ENCODE measurements at regions not wholly inside any gene's neighbourhood (a gene's known extent, or its start where the extent isn't known, plus 50 kb on each side); places are given as distances from the start of the nearest gene placed in this dataset.

DNA sequence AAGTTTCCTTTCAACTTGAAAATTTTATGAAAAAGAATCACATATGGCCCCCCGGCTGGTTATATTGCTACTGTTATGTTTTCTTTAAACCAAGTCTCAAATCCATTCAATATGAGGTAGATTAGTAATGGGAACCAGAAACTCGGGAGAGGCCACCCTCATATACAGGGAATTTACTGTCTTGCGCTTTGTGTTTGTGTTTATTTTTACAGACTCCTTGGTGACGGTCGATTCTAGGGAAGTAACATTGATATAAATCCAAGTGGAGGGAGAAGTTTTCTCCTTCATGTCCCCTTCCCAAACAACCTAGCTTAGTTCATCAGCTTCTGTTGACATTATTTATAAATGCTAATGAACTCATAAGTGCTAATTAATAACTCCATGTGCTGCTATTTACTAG is 163.5 kb upstream of the LMO4 start:
- peak overlapping the region; percentile 40; the same call in 1 of the 2 replicates for H3K27ac ChIP-seq
- no peaks in the 10 kb centered on the region for H3K36me3 ChIP-seq
- DNase-seq (ENCODE audit: low read depth in 1 of 2, low spot score in 2 of 2): peak in 1 of 2 experiments; percentile 43
- no peaks in the 10 kb centered on the region for H3K27me3 ChIP-seq (replicated peaks)
- peaks cover 10% of the 10 kb centered on the region for H3K4me1 ChIP-seq (replicated peaks)
- H3K9me3 ChIP-seq (replicated peaks): no peaks in the 10 kb centered on the region
- H3K4me3 ChIP-seq: no peak overlapping the region

- no peak overlapping the region for H3K27ac ChIP-seq
- H3K9me3 ChIP-seq (replicated peaks): no peaks in the 10 kb centered on the region
- peaks cover 10% of the 10 kb centered on the region for H3K4me1 ChIP-seq (replicated peaks)
- H3K27me3 ChIP-seq (replicated peaks): no peaks in the 10 kb centered on the region
- H3K36me3 ChIP-seq: no peaks in the 10 kb centered on the region
- no peak for DNase-seq (ENCODE audit: low read depth in 1 of 2, low spot score in 2 of 2)
- no peak overlapping the region for H3K4me3 ChIP-seq
Measured at GRCh38 chr1:87167157-87167789, 161.4 kb upstream of the LMO4 start.

DNA sequence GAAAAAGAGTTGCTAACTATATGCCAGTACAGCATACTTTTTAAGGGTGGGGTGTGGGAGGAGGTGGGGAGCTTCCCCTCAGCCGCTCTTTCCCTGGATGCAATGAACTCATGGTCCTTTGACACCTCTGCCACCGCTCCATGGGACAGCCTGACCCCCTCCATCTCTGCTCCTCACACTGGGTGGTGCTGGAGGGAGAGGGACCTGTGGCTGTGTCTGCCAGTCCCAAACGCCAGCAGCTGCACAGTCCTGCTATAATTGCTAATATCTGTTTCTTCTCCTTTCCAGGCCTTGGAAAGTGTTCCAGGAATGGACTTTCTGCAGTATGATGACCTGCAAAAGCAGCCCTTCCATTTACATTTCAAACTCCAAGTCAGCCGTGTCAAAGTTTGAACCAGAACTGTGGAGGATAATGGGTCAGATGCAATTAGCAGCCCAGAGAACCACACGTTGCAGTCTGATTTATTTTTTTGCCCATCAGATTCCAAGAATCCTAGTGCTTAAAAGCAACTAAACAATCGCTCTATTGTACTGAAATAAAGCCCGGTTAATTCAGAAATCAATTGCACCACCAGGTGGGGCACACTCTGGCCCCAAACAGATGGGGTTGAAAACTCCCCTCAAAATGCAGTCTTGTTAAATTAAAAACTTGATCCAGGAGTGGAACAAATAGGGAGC is 160.7 kb upstream of the LMO4 start:
- Histone ChIP-seq H3K4me1 (replicated peaks) (peaks cover 10% of the 10 kb centered on the region), H3K9me3 (replicated peaks) (no peaks in the 10 kb centered on the region), H3K4me3 (no peak overlapping the region), H3K27me3 (replicated peaks) (no peaks in the 10 kb centered on the region), H3K36me3 (no peaks in the 10 kb centered on the region), H3K27ac (no peak overlapping the region)
- DNase-seq (ENCODE audit: low read depth in 1 of 2, low spot score in 2 of 2): no peak

DNA sequence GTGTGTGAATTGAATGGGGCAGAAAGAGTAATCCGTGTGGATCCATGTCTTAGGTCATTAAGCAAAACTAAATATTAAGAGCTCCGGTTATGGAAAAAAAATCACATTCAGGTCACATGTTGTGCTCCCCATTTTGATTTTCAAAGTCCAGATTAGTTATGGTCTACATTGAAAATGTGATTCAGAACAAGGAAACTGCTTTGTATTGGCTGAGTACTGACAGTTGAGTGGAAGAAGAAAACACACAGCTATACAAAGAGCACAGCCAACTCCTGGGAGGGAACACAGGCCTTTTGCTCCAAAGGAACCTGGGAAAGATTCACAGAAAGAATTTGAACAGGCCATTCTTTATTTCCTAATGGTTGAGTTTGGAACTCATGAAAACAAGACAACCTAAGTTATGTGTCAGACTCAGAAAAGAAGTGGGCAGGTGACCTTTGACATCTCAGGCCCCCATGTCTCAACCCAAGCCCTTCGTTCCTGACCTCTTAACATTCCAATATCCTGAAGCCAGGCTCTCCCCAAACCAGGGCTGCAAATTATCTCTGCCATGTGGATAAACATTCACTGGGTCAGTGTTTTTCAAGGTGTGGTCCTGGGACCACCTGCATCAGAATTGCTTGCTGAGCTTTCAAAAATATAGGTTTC is 159.3 kb upstream of the LMO4 start:
- no peak overlapping the region for H3K4me3 ChIP-seq

GRCh38 chr1:87170157-87170556 is 158.5 kb upstream of the LMO4 start:
- H3K36me3 ChIP-seq: no peaks in the 10 kb centered on the region
- no peak overlapping the region for H3K27ac ChIP-seq
- no peak for DNase-seq (ENCODE audit: low read depth in 1 of 2, low spot score in 2 of 2)
- H3K27me3 ChIP-seq (replicated peaks): no peaks in the 10 kb centered on the region
- H3K4me3 ChIP-seq: no peak overlapping the region
- H3K9me3 ChIP-seq (replicated peaks): no peaks in the 10 kb centered on the region
- H3K4me1 ChIP-seq (replicated peaks): peaks cover 4% of the 10 kb centered on the region; the same call in 1 of the 2 replicates

More for the DNA sequence above, 159.3 kb upstream of the LMO4 start:
- H3K36me3 ChIP-seq: no peaks in the 10 kb centered on the region
- H3K27me3 ChIP-seq (replicated peaks): no peaks in the 10 kb centered on the region
- H3K27ac ChIP-seq: no peak overlapping the region
- no peak for DNase-seq (ENCODE audit: low read depth in 1 of 2, low spot score in 2 of 2)
- no peaks in the 10 kb centered on the region for H3K9me3 ChIP-seq (replicated peaks)
- peaks cover 10% of the 10 kb centered on the region for H3K4me1 ChIP-seq (replicated peaks)

GRCh38 chr1:87170931-87171598 is 157.6 kb upstream of the LMO4 start:
- Histone ChIP-seq H3K4me3 (no peak overlapping the region), H3K4me1 (replicated peaks) (no peaks in the 10 kb centered on the region), H3K36me3 (no peaks in the 10 kb centered on the region), H3K27ac (no peak overlapping the region), H3K27me3 (replicated peaks) (no peaks in the 10 kb centered on the region), H3K9me3 (replicated peaks) (no peaks in the 10 kb centered on the region)
- DNase-seq (ENCODE audit: low read depth in 1 of 2, low spot score in 2 of 2): no peak

- Histone ChIP-seq H3K4me1 (replicated peaks) (no peaks in the 10 kb centered on the region), H3K9me3 (replicated peaks) (no peaks in the 10 kb centered on the region), H3K36me3 (no peaks in the 10 kb centered on the region), H3K27me3 (replicated peaks) (no peaks in the 10 kb centered on the region), H3K27ac (no peak overlapping the region), H3K4me3 (no peak overlapping the region)
- DNase-seq (ENCODE audit: low read depth in 1 of 2, low spot score in 2 of 2): no peak
Measured at GRCh38 chr1:87173231-87173630, 155.4 kb upstream of the LMO4 start.

GRCh38 chr1:87174724-87175245 is 153.9 kb upstream of the LMO4 start:
- no peak overlapping the region for H3K4me3 ChIP-seq
- no peaks in the 10 kb centered on the region for H3K36me3 ChIP-seq
- H3K27me3 ChIP-seq (replicated peaks): no peaks in the 10 kb centered on the region
- no peaks in the 10 kb centered on the region for H3K9me3 ChIP-seq (replicated peaks)
- no peaks in the 10 kb centered on the region for H3K4me1 ChIP-seq (replicated peaks)
- DNase-seq (ENCODE audit: low read depth in 1 of 2, low spot score in 2 of 2): no peak
- H3K27ac ChIP-seq: no peak overlapping the region

DNA sequence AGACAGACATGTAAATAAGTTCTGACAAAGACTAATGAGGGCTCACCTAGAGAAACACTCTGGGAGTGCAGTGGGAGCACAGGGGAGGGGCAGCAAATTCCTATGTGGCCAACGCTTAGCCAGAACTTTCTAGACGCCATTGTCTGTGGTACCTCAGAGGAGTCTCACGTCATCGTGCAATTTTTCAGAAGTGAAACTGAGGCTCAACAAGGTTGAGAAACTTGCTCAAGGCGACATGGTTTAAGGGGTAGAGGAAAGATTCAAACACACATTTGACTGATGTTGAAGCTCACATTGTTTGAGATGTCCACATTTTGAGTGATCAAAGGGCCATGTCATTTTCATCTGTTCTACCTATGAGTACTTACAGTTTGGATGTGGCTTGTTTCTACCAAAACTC is 152.6 kb upstream of the LMO4 start:
- no peaks in the 10 kb centered on the region for H3K27me3 ChIP-seq (replicated peaks)
- no peaks in the 10 kb centered on the region for H3K4me1 ChIP-seq (replicated peaks)
- H3K27ac ChIP-seq: no peak overlapping the region
- no peaks in the 10 kb centered on the region for H3K36me3 ChIP-seq
- no peak for DNase-seq (ENCODE audit: low read depth in 1 of 2, low spot score in 2 of 2)
- no peak overlapping the region for H3K4me3 ChIP-seq
- H3K9me3 ChIP-seq (replicated peaks): no peaks in the 10 kb centered on the region

- H3K4me3 ChIP-seq: no peak overlapping the region
- DNase-seq (ENCODE audit: low read depth in 1 of 2, low spot score in 2 of 2): no peak
- no peaks in the 10 kb centered on the region for H3K4me1 ChIP-seq (replicated peaks)
Measured at GRCh38 chr1:87176514-87176913, 152.2 kb upstream of the LMO4 start.

GRCh38 chr1:87178441-87178840 is 150.2 kb upstream of the LMO4 start:
- Histone ChIP-seq H3K27me3 (replicated peaks) (no peaks in the 10 kb centered on the region), H3K9me3 (replicated peaks) (no peaks in the 10 kb centered on the region), H3K27ac (no peak overlapping the region), H3K4me3 (no peak overlapping the region), H3K36me3 (no peaks in the 10 kb centered on the region), H3K4me1 (replicated peaks) (no peaks in the 10 kb centered on the region)
- no peak for DNase-seq (ENCODE audit: low read depth in 1 of 2, low spot score in 2 of 2)

More at GRCh38 chr1:87176514-87176913, 152.2 kb upstream of the LMO4 start:
- H3K27ac ChIP-seq: no peak overlapping the region
- no peaks in the 10 kb centered on the region for H3K27me3 ChIP-seq (replicated peaks)
- no peaks in the 10 kb centered on the region for H3K9me3 ChIP-seq (replicated peaks)
- H3K36me3 ChIP-seq: no peaks in the 10 kb centered on the region

- Histone ChIP-seq H3K27me3 (replicated peaks) (no peaks in the 10 kb centered on the region), H3K36me3 (no peaks in the 10 kb centered on the region), H3K4me1 (replicated peaks) (no peaks in the 10 kb centered on the region), H3K4me3 (no peak overlapping the region), H3K27ac (no peak overlapping the region), H3K9me3 (replicated peaks) (no peaks in the 10 kb centered on the region)
- DNase-seq (ENCODE audit: low read depth in 1 of 2, low spot score in 2 of 2): no peak
Measured at GRCh38 chr1:87179076-87179810, 149.4 kb upstream of the LMO4 start.

DNA sequence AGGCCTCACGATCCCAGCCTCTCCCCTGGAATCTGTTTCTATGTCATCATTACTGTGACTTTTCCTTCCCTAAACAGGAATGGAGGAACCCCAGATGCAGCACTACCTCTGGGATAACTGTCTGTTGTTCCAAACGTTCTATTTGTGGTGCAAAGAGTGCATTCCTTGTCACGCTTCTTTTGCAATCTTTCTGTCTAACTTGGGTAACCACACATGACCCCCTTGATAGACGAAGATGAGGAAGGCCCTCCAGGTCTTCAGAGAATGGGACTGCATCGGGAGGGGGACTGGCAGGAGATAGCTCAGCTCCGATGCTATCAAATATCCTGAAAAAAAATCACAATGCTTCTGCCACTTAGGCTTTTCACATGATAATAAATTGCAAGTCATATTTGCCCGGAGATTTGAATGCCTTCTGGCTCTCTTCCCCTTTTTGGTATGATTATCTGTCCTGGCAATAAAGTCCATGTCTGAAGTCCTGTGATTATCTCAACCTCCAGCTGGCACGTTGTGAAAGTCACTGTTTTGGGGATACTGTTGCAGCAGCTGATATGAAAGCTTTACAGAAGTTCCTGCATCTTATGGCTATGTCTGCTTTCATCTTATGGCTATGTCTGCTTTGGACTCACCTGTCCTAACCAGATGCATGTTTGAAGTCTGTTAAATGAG is 148.7 kb upstream of the LMO4 start:
- Histone ChIP-seq H3K9me3 (replicated peaks) (no peaks in the 10 kb centered on the region), H3K36me3 (no peaks in the 10 kb centered on the region)

More for the DNA sequence above, 148.7 kb upstream of the LMO4 start:
- Histone ChIP-seq H3K27me3 (replicated peaks) (no peaks in the 10 kb centered on the region), H3K27ac (no peak overlapping the region), H3K4me3 (no peak overlapping the region), H3K4me1 (replicated peaks) (no peaks in the 10 kb centered on the region)
- DNase-seq (ENCODE audit: low read depth in 1 of 2, low spot score in 2 of 2): no peak

Measured in SJSA1 (cell line).